ENCODE measurements at regions not wholly inside any gene's neighbourhood (a gene's known extent, or its start where the extent isn't known, plus 50 kb on each side); places are given as distances from the start of the nearest gene placed in this dataset.
A peak's percentile ranks its signal among the peaks of the same experiment; 100 is the strongest.

GRCh38 chr2:16408331-16409005, 257.2 kb downstream of the CYRIA start:
- no peak for DNase-seq

GRCh38 chr2:16407358-16407757, 258.3 kb downstream of the CYRIA start:
- peak; percentile 66 for DNase-seq

- DNase-seq: peak; percentile 54
Observed at GRCh38 chr2:16406496-16407289, 258.9 kb downstream of the CYRIA start.

- DNase-seq: no peak
Observed at GRCh38 chr2:16405551-16405950, 260.1 kb downstream of the CYRIA start.

GRCh38 chr2:16404551-16405300, 260.9 kb downstream of the CYRIA start:
- DNase-seq: no peak

- no peak for DNase-seq
Observed at GRCh38 chr2:16404146-16404545, 261.5 kb downstream of the CYRIA start.

GRCh38 chr2:16402891-16403290, 262.7 kb downstream of the CYRIA start:
- no peak for DNase-seq

- DNase-seq: no peak
Observed at GRCh38 chr2:16401761-16402300, 263.8 kb downstream of the CYRIA start.

- DNase-seq: peak; percentile 87
Observed at GRCh38 chr2:16400127-16400623, 265.5 kb downstream of the CYRIA start.

- DNase-seq: no peak
Observed at GRCh38 chr2:16398486-16399043, 267.1 kb downstream of the CYRIA start.

- DNase-seq: no peak
Observed at GRCh38 chr2:16397681-16398475, 267.8 kb downstream of the CYRIA start.

- no peak for DNase-seq
Observed at GRCh38 chr2:16396986-16397385, 268.6 kb downstream of the CYRIA start.

GRCh38 chr2:16396171-16396570, 269.5 kb downstream of the CYRIA start:
- no peak for DNase-seq

GRCh38 chr2:16395601-16396000, 270.0 kb downstream of the CYRIA start:
- DNase-seq: no peak

- DNase-seq: no peak
Observed at GRCh38 chr2:16394986-16395550, 270.6 kb downstream of the CYRIA start.

GRCh38 chr2:16394072-16394985, 271.3 kb downstream of the CYRIA start:
- DNase-seq: peak; percentile 76

GRCh38 chr2:16393500-16394071, 272.0 kb downstream of the CYRIA start:
- DNase-seq: no peak

GRCh38 chr2:16392647-16393499, 272.8 kb downstream of the CYRIA start:
- no peak for DNase-seq

- DNase-seq: no peak
Observed at GRCh38 chr2:16391986-16392385, 273.6 kb downstream of the CYRIA start.
